Kidney capillary endothelial cell (primary cell): ENCODE measurements at regions not wholly inside any gene's neighbourhood (a gene's known extent, or its start where the extent isn't known, plus 50 kb on each side); places are given as distances from the start of the nearest gene placed in this dataset.
"Not testable (repeated sequence)": the region's sequence is repeated elsewhere in the genome, so short reads cannot be mapped to it uniquely, and the experiment has no call there.

Source experiments
- DNase-seq: peaks from one replicate; pipeline ENCODE4 v3.0.0-alpha.2; 2018; ENCODE audit warnings: low spot score

- no peak for DNase-seq
Observed at GRCh38 chr5:96203761-96204160, 229.3 kb downstream of the PCSK1 start.

DNA sequence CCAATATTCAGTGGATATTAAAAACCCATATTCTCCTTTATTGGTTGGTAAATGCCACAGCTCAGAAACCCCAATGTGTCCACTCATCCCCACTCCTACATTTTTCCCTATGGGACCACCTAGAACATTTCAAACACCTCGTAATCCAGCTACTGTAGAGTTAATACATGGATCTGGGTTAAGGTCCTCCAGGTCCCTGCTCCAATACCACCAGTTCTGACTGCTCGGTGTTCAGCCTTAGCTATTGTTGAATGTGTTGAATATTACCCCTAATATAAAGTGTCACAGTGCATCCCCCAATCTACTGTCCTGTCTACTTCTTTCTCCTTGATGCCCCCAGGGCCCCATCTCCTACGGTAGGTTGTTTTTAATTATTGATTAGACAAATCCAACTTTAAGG, 231.5 kb downstream of the PCSK1 start:
- DNase-seq: no peak

- no peak for DNase-seq
Observed at GRCh38 chr5:96200641-96201040, 232.4 kb downstream of the PCSK1 start.

- no peak for DNase-seq
Observed at GRCh38 chr5:96199713-96200183, 233.3 kb downstream of the PCSK1 start.

DNA sequence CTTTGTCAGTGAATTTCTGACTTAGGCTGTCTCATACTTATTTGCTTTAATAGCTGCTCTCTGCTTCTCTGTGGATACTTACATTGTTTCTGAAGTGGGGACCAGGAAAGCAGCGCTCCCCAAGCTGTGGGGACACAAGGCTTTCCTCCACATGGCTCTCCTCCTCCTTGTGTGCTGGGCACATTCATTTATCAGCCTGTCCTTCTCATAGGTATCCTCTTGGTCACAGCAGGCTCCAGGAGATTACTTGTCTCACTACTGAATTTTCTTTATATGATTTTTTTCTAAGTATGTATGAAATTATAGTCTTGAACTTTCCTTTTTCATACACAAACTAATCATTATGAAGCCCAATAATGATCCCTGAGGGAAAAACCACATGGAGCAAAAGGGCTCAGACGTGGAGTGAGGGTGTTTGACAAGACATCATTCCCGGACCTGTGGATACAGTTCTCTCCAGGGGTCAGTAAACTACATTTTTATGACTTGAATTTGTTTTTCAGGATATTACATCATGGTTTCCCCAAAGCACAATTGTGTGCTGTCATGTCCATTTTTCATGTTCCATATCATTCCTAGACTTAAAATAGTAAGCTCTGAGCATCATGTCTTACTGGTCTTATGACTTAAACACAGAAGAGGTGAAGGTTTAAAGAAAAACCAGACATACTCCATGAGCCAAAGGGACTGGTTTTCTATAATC, 234.5 kb downstream of the PCSK1 start:
- no peak for DNase-seq

DNA sequence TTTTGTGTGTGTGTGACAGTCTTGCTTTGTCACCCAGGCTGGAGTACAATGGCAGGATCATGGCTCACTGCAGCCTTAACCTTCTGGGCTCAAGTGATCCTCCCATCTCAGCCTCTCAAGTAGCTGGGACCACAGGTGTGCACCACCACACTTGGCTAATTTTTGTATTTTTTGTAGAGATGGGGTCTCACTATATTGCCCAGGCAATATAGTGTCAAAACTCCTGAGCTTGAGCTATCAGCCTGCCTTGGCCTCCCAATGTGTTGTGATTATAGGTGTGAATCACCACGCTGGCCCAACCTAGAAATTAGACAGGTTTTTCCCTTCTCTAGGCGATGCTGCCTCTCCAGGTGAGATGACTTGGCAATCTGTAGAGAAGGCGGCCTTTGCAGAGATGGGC, 235.3 kb downstream of the PCSK1 start:
- DNase-seq: not testable (repeated sequence)

DNA sequence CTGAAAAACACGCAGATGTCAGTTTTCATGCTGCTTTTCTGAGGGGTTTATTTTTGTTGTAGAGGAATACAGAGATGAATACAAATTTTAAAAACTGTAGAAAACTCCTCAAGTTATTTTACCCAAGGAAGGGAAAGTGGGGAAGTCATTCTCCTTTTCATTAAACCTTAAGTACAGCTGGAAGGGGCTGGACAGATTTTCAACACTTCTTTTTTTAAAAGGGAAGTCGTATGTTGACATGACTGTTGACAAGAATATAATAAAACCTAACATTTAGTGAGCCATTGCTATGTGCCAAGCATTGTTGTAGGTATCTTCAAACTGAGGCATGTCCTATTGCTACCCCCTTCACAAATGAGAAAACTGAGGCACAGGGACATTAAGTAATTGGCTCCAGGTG, 235.7 kb upstream of the ELL2 start:
- DNase-seq: no peak

GRCh38 chr5:96196890-96197289, 235.2 kb upstream of the ELL2 start:
- DNase-seq: no peak

- DNase-seq: no peak
Observed at GRCh38 chr5:96196407-96196806, 234.8 kb upstream of the ELL2 start.

DNA sequence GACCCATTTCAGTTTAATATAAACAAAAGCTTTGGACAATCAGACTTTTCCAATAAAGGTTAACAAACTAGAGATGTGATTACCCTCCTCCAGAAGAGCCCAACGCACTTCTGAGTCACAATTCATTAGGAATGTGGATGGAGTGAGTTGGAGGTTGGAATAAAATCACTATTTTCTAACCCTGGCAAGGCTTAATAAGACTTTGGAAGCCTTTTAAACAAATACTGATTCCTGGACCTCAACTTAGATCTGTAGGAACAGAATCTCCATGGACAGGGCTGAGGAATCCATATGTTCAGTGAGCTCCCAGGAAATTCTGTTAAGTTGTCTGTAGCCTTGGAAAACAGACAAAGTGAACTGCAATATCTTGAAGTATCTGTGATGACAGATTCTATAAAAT, 233.5 kb upstream of the ELL2 start:
- DNase-seq: no peak

DNA sequence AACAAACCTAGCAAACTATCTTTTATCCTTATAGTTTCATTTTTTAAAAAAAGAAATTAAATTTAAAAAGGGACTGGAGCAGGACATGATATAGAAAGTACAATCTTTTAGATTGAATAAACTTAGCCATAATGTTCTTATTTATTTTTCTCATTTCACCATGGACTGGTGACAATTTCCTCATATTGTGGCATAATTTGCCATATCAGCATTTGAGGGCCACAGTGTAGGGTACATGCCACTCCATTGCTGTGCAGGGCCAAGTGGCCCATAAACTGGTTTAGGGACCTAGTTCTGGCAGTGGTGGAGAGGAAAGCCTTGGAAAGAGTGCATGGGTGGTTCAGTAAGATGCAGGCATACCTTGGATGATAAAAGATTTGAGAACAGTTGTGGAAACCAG, 232.9 kb upstream of the ELL2 start:
- no peak for DNase-seq

- DNase-seq: no peak
Observed at GRCh38 chr5:96193946-96194345, 232.3 kb upstream of the ELL2 start.

- no peak for DNase-seq
Observed at GRCh38 chr5:96189987-96190386, 228.3 kb upstream of the ELL2 start.

- DNase-seq: no peak
Observed at GRCh38 chr5:96189028-96189826, 227.6 kb upstream of the ELL2 start.

GRCh38 chr5:96187309-96188027, 225.8 kb upstream of the ELL2 start:
- no peak for DNase-seq

- not testable (repeated sequence) for DNase-seq
Observed at GRCh38 chr5:96184510-96184909, 222.9 kb upstream of the ELL2 start.

DNA sequence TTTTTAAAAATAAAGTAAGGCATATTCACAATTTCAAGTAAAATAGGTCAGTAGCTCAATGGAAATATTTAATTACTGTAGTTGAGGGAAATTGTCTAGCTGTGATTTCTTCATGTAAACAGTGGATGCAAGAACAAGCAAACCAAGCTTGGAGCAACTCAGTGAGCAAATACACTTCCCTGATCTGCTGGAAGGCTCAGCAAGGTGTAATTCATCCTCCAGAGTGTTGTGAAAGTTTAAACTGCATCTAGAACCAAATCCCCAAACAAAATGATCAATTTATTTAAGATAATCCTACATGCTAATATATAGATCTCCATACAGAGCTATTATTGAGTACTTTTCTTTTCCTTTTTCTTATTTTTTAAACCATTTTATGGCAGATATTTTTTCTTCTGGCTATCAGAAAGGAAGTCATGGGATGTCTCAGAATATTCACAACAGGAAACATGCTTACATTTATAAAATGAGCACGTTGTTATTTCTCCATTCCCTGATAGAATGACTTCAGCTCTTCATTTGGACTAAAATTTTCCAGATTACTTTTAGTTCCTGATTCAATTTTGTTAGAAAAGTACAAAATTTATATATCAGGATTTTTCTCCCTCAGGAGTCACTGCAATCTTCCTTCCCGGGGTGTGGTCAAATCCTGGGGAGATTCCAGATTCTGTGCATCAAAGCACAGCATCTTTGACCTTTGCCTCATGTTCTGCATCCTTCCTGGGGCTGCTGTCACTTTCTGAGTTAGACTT, 219.2 kb upstream of the ELL2 start:
- DNase-seq: no peak

DNA sequence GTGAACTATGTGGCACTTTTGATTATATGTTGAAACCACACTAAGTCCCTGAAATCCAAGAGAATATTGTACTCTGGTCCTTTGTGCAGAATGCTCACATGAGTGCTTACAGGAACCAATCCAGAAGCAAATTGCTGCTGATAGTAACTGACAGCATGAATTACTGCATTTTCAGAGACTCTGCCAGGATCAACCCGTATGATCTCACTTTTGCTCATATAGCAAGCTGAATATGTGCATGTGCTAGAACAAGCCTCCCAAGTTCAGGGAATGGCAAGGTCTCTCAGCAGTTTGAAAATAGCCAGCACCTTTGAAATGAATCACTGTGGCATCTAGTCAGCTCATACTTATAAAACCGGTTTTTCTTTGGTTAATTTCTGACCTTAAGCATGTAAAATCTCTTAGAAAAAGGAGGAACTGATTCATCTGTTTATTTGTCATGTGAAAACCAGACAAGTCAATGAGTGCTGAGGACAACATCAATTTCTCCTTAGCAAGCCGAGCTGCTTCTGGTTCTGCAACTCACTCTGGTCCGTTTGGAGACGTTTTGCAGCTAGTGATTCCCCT, 215.7 kb upstream of the ELL2 start:
- DNase-seq: peak; percentile 6

DNA sequence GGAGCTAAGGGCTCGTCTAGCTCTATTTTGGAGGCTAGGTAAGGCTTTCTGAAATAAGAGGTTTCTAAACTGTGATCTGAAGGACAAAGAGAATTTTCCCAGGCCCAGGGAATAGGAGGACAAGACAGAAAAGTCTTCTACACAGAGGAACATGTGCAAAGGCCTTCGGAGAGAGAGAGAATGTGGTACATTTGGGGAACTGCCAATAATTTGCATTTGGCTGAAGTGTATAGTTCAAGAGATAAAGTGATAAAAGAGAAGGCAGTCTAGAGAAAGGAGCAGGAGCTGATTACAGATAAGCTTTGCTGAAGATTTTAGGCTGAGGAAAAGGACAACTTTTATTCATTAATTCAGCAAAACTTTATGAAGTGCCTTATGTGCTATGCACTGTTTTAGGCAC, 214.4 kb upstream of the ELL2 start:
- no peak for DNase-seq

DNA sequence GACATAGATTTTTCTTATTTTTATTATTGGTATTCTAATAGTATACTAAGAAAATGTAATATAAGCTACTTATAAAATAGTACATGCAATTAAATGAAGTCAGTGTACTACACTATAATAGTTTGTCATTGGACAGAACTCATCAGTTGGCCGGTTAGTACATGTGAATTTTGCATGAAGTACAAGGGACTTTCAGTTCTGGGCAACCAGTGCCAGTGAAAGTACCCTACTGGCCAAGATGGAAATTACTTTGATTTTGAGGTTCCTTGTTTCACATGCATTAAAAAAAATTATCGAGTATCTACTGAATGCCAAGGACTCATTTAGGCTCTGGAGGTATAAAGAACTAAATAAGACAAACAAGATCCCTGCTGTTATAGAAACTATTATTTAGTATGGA, 213.4 kb upstream of the ELL2 start:
- DNase-seq: peak; percentile 6

DNA sequence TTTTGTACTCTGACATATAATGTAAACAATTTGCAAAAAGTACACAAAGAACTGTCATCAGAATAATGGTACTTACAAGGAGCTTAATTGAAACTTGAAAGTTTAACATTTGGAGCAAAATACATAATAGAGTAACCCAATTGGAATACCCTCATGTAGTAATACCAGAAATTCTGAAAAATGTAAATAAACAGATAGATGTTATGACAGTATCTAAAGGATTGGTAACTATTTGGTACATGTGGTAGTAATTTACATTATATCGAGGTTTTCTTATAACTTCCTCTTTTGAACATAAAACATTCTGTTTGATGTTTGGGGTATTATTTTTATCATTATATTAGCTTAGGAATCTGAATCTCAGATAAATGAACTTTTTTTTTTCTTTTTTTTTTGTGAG, 211.7 kb upstream of the ELL2 start:
- no peak for DNase-seq

DNA sequence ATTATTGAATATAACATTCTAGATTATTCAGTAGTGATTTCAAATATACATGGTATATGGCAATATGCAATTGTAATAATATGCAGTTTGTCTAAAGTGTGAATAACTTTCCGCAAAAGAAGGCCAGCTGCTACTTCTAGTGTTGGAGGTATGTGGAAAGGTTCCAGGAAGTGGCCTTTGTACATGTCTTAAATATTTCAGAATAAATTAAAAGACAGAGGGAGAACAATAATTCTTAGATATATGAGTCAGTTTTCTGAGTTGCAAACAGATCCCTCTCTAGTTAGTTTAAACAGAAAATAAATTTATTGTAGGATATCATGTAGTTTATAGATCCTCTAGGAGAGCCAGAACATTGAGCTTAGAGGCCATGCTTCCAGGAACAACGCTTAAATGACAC, 210.8 kb upstream of the ELL2 start:
- DNase-seq: no peak
